ENCODE measurements at regions not wholly inside any gene's neighbourhood (a gene's known extent, or its start where the extent isn't known, plus 50 kb on each side); places are given as distances from the start of the nearest gene placed in this dataset.

- intact Hi-C loops (cut with micrococcal nuclease; ENCODE audit: unreplicated experiment) (no loop called here), in situ Hi-C loops (cut with MboI) (no loop called here)
- H3K4me1 ChIP-seq (ENCODE audit: control insufficient read depth, insufficient read depth, low read length) = peaks cover 72% of the 10 kb centered on the region
- no peaks in the 10 kb centered on the region for H3K27me3 ChIP-seq (replicated peaks in 1 of 2; ENCODE audit: control insufficient read depth in 2 of 2, insufficient read depth in 2 of 2, low read length in 1 of 2)
- no peak overlapping the region for H3K4me3 ChIP-seq
- no peaks in the 10 kb centered on the region for H3K36me3 ChIP-seq (ENCODE audit: control insufficient read depth in 2 of 2, insufficient read depth in 2 of 2, low read length in 1 of 2)
- no peak for FAIRE-seq
- no peak overlapping the region for H3K27ac ChIP-seq (ENCODE audit: control insufficient read depth, insufficient read depth)
- no peak for ATAC-seq
- RAD21 ChIA-PET (ENCODE audit: unreplicated experiment) = interaction anchor here (8.3 to 14.4 kb wide), 2 partner anchors 61 to 82 kb away, joined by 181 to 241 read pairs; partner anchors contain the start of gene DUSP5
- no peak overlapping the region for H3K4me2 ChIP-seq (ENCODE audit: control insufficient read depth, insufficient read depth)
- POLR2A ChIA-PET = interaction anchor here (0.6 to 7.8 kb wide), 5 partner anchors 61 to 251 kb away, joined by 3 to 94 read pairs (median 7); no protein-coding TSS in a partner anchor
- H3K79me2 ChIP-seq (ENCODE audit: control insufficient read depth, insufficient read depth, low read length) = no peaks in the 10 kb centered on the region
- peaks cover 2% of the 10 kb centered on the region; the same call in 1 of the 3 replicates for H3K9me3 ChIP-seq (replicated peaks; ENCODE audit: control insufficient read depth, insufficient read depth, low read length)
- BruUV-seq (replicated peaks) = no TSS peak
- H2AFZ ChIP-seq (ENCODE audit: control insufficient read depth, low read depth, low read length) = no peak overlapping the region
- WGBS (ENCODE audit: insufficient coverage, insufficient replicate concordance, low lambda C conversion rate, missing lambda C conversion rate) = 81% methylated on average over 6 of the region's 6 CpGs
- no peaks in the 10 kb centered on the region for H4K20me1 ChIP-seq (ENCODE audit: control insufficient read depth, insufficient read depth)
- no peak overlapping the region for H3K9ac ChIP-seq (ENCODE audit: control insufficient read depth, insufficient read depth, low read length)
- no peak for DNase-seq (ENCODE audit: low read depth, low spot score)
- CTCF ChIA-PET = interaction anchor here (1.0 to 8.7 kb wide), 3 partner anchors 63 to 430 kb away, joined by 3 to 124 read pairs (median 4); no protein-coding TSS in a partner anchor
- SMC1A ChIA-PET (ENCODE audit: uncharacterized antibody, unreplicated experiment) = interaction anchor here (0.8 to 13.3 kb wide), 8 partner anchors 46 to 128 kb away, joined by 3 to 283 read pairs (median 8); partner anchors contain the start of gene DUSP5
- TF ChIP-seq ZZZ3 (IDR thresholded peaks at IDR 0.05; ENCODE audit: control insufficient read depth, insufficient read length, low read depth) (no peak), RAD21 (IDR thresholded peaks at IDR 0.05; ENCODE audit: insufficient read depth, low read depth, low read length) (no peak), BMI1 (IDR thresholded peaks at IDR 0.05; ENCODE audit: borderline replicate concordance) (no peak), ZBED1 (IDR thresholded peaks at IDR 0.05; ENCODE audit: borderline replicate concordance) (no peak), RFX5 (IDR thresholded peaks at IDR 0.05; ENCODE audit: low read depth, low read length) (no peak), MAX (IDR thresholded peaks at IDR 0.05; ENCODE audit: low read depth, low read length) (no peak), RUNX3 (IDR thresholded peaks at IDR 0.05; ENCODE audit: low read length) (no peak), GATAD2B (conservative IDR thresholded peaks at IDR 0.05; ENCODE audit: low read depth) (no peak), IRF5 (IDR thresholded peaks at IDR 0.05; ENCODE audit: borderline replicate concordance) (no peak), ZNF24 (IDR thresholded peaks at IDR 0.05) (no peak), FOXK2 (IDR thresholded peaks at IDR 0.05) (no peak), MEF2B (IDR thresholded peaks at IDR 0.05; ENCODE audit: partially characterized antibody, poor library complexity, severe bottlenecking) (no peak), HSF1 (IDR thresholded peaks at IDR 0.05; ENCODE audit: low read depth, low read length) (no peak), RCOR1 (conservative IDR thresholded peaks at IDR 0.05; ENCODE audit: low read depth, low read length) (no peak), POLR2A (IDR thresholded peaks at IDR 0.05; ENCODE audit: low read depth, low read length) (no peak), TCF3 (IDR thresholded peaks at IDR 0.05; ENCODE audit: borderline replicate concordance, insufficient read depth, low read depth, low read length) (no peak), ZBTB11 (CRISPR knock-in tag; IDR thresholded peaks at IDR 0.05) (no peak)
These were observed 79.5 kb upstream of the DUSP5 start for GRCh38 chr10:110418218-110418617.
